Keratinocyte (primary cell): ENCODE measurements at regions not wholly inside any gene's neighbourhood (a gene's known extent, or its start where the extent isn't known, plus 50 kb on each side); places are given as distances from the start of the nearest gene placed in this dataset.

ENCODE experiments used
- CTCF ChIP-seq, 3 experiments: IDR thresholded peaks in 1 of 3; conservative IDR thresholded peaks in 1 of 3; optimal IDR thresholded peaks in 1 of 3; 2 replicates in 2 of 3; 3 replicates in 1 of 3; pipeline versions ENCODE3 to v1.5.1; 2011; ENCODE audit warnings: low read length in 3 of 3, mild to moderate bottlenecking in 3 of 3, moderate library complexity in 2 of 3, control low read depth in 1 of 3, inconsistent platforms in 1 of 3; ENCODE audit not compliant: insufficient read depth in 2 of 3; ENCODE audit errors: extremely low read depth in 1 of 3
- EZH2 ChIP-seq: IDR thresholded peaks from one replicate; pipeline ENCODE4 v1.6.1; 2012; ENCODE audit warnings: inconsistent platforms, mild to moderate bottlenecking, low read length, moderate library complexity

- TF ChIP-seq CTCF (optimal IDR thresholded peaks at IDR 0.05 in 1 of 3, IDR thresholded peaks at IDR 0.05 in 1 of 3, conservative IDR thresholded peaks at IDR 0.05 in 1 of 3; ENCODE audit: extremely low read depth in 1 of 3, insufficient read depth in 2 of 3, low read length in 3 of 3) (no peak), EZH2 (no peak)
Observed at GRCh38 chr12:4171742-4172141, 101.8 kb upstream of the CCND2 start.
